ENCODE measurements at regions not wholly inside any gene's neighbourhood (a gene's known extent, or its start where the extent isn't known, plus 50 kb on each side); places are given as distances from the start of the nearest gene placed in this dataset.

DNA sequence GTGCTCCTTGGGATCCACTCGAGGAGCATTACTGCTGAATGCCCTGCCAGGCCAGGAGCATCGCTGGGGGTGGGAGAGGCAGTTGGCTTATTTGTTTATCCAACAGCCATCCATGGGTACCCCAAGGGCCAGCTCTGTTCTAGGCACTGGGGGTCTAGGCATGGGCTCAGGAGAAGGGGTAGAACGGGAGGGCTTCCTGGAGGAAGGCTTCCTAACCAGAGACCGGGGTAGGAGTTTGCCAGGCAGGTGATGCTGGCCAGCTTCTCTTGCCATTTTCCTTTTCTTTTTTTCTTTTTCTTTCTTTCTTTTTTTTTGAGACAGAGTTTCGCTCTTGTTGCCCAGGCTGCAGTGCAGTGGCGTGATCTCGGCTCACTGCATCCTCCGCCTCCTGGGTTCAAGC is 241.0 kb downstream of the SEC14L1 start:
- peak overlapping the region; percentile 50 for H3K4me3 Mint-ChIP-seq
- no peak overlapping the region for H3K27ac Mint-ChIP-seq (ENCODE audit: unreplicated experiment)
- no peak for DNase-seq (ENCODE audit: low read depth, low spot score)
- TF ChIP-seq, protein P1, sequence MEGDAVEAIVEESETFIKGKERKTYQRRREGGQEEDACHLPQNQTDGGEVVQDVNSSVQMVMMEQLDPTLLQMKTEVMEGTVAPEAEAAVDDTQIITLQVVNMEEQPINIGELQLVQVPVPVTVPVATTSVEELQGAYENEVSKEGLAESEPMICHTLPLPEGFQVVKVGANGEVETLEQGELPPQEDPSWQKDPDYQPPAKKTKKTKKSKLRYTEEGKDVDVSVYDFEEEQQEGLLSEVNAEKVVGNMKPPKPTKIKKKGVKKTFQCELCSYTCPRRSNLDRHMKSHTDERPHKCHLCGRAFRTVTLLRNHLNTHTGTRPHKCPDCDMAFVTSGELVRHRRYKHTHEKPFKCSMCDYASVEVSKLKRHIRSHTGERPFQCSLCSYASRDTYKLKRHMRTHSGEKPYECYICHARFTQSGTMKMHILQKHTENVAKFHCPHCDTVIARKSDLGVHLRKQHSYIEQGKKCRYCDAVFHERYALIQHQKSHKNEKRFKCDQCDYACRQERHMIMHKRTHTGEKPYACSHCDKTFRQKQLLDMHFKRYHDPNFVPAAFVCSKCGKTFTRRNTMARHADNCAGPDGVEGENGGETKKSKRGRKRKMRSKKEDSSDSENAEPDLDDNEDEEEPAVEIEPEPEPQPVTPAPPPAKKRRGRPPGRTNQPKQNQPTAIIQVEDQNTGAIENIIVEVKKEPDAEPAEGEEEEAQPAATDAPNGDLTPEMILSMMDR (conservative IDR thresholded peaks at IDR 0.05) = no peak
- H3K9me3 Mint-ChIP-seq = no peaks in the 10 kb centered on the region
- no peaks in the 10 kb centered on the region for H3K36me3 Mint-ChIP-seq (ENCODE audit: low read depth)
- H3K4me1 Mint-ChIP-seq = peaks cover 87% of the 10 kb centered on the region
- no peaks in the 10 kb centered on the region for H3K27me3 Mint-ChIP-seq (ENCODE audit: low read depth)

DNA sequence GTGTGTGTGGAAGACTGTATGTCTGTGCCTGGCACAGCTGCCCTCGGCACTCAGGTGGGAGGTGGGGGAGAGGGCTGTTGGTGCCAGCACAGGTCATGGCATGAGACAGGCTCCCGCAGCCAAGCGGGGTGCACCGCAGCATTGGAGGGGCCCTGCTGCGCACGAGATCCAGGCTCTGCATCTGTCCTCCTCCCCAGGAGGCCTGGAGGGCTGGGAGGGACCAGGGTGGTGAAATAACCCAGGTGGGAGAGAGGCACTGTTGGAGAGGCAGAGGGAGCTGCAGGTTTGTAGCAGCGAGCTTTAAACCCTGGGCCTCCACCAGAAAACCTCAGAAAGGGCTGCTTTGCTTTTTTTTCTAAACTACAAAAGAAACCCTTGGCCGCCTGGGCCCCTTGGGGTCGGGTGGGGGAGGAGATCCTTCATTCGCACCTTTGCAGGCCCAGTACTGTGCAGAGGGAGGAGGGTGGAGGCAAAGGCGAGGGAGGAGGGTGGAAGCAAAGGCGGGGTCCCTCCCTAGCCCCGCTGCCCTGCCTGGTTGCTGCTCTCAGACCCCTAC is 241.7 kb downstream of the SEC14L1 start:
- Mint-ChIP-seq H3K27ac (ENCODE audit: unreplicated experiment) (no peak overlapping the region), H3K4me1 (peaks cover 87% of the 10 kb centered on the region), H3K4me3 (peak overlapping the region; percentile 61), H3K27me3 (ENCODE audit: low read depth) (no peaks in the 10 kb centered on the region), H3K9me3 (no peaks in the 10 kb centered on the region), H3K36me3 (ENCODE audit: low read depth) (no peaks in the 10 kb centered on the region)
- no peak for DNase-seq (ENCODE audit: low read depth, low spot score)
- TF ChIP-seq, protein P1 (conservative IDR thresholded peaks at IDR 0.05) = no peak

DNA sequence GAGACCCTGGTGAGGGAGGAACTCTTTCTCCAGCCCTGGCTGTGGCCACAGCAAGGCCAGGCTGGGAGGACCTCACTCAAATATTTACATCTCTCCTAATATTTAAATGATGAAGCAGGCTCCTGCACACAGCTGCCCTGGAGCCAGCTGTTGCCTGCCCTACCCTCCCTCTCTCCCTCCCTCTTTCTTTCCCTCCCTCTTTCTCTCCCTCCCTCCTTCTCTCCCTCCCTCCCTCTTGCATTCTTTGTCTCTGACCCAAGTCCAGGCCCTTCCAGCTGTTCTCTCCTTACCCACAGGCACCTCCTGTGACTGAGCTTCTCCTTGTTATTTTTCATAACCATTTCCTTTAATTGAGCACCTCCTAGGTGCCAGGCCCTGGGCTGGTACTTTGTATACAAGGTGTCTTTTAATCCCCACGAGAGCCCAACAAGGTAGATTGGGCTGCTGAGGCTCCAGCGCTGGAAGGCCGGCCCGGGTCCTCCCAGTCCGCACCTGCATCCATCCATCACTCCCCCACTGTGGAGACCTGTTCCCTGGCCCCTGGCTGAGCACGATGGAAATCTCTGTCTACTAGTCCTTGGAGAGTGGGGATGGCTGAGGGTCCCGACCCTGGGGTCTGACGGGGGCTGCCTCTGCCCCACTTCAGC is 242.3 kb downstream of the SEC14L1 start:
- no peaks in the 10 kb centered on the region for H3K9me3 Mint-ChIP-seq
- H3K27ac Mint-ChIP-seq (ENCODE audit: unreplicated experiment) = no peak overlapping the region

DNA sequence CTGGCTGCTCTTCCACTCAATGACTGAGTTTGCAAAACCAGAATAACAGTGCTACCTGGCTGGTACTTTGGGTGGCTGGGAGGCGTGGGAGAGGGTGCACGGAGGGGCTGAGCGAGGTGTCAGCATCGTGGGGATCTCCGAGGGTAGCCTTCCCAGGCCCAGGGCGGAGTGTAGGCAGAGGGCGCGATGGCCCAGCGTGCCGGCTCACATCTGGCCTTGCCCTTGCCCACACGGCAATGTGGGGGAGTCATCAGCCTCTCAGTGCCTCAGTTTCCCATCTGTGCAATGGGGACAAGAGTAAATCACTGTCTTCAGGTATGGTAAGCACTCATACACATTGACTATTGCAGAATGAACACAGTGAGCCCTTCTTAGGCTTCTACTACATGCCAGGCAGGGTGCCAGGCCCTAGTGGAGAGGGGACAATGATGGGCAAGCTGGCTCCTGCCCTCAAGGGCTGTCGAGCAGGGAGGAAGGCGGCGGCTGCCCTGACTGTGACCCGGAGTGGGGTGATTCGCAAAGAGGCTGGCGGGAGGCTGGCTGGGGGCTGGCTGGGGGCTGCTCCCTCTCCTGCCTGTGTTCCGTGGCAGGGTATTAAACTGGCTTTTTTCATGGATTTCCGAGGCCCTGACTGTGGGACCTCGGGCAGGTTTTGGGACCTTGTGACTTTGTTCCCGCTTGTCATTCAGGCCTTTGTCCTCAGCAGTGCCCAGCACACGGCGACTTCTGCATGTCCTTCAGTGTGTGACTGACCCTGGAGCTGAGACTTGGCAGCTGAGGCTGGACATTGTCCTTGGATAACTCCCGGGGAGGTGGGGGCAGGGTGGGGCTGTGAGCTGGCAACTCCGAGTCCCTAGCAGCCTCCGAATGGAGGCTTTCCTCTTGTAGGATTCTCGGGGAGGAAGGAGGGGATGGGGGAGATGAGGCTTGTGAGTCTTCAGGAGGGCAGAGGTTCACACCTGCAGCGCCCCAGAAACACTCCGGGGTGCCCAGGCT is 243.1 kb downstream of the SEC14L1 start:
- Mint-ChIP-seq H3K4me3 (peak overlapping the region; percentile 54), H3K36me3 (ENCODE audit: low read depth) (no peaks in the 10 kb centered on the region), H3K27ac (ENCODE audit: unreplicated experiment) (peak overlapping the region; percentile 53), H3K4me1 (peaks cover 86% of the 10 kb centered on the region), H3K27me3 (ENCODE audit: low read depth) (no peaks in the 10 kb centered on the region), H3K9me3 (no peaks in the 10 kb centered on the region)
- TF ChIP-seq, protein P1 (conservative IDR thresholded peaks at IDR 0.05) = no peak
- no peak for DNase-seq (ENCODE audit: low read depth, low spot score)

More for the DNA sequence above, 242.3 kb downstream of the SEC14L1 start:
- no peaks in the 10 kb centered on the region for H3K27me3 Mint-ChIP-seq (ENCODE audit: low read depth)
- no peaks in the 10 kb centered on the region for H3K36me3 Mint-ChIP-seq (ENCODE audit: low read depth)
- DNase-seq (ENCODE audit: low read depth, low spot score) = no peak
- TF ChIP-seq, protein P1 (conservative IDR thresholded peaks at IDR 0.05) = no peak
- H3K4me3 Mint-ChIP-seq = peak overlapping the region; percentile 61
- peaks cover 83% of the 10 kb centered on the region for H3K4me1 Mint-ChIP-seq

DNA sequence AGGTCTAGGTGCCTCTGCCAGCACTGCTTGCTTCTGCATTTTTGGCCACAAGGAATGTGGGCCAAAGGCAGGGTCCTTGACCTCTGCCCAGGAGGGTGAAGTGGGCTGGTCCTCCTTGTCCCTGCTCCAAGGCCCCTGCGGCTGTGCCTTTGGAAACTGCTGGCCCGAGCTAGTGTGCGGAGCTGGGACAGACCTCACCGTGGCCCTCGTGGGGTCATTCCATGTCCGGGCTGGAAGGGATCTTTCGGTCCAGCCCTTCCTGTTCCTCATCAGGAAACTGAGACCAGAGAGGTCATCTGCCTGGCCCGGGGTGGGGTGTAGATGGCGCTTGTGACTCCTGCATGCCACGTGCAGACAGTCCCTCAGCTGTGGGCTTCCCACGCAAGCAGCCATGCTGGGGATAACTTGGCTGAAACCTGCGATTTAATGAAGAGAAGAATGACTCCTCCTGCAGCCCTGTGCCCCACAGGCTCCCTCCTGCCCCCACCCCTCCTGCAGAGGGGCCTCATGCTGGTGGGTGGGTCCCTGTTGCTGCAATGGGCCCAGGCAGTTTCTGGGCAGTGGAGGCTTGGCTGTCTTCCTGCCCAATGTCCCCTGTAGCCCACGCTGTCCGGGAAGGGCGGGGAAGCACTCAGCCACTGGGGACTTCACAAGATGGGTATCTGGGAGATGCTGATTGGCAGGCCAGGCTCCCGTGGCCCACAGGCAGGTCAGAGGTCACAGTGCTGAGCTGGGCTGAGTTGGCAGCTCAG is 245.2 kb downstream of the SEC14L1 start:
- no peaks in the 10 kb centered on the region for H3K36me3 Mint-ChIP-seq (ENCODE audit: low read depth)
- TF ChIP-seq, protein P1 (conservative IDR thresholded peaks at IDR 0.05) = no peak
- DNase-seq (ENCODE audit: low read depth, low spot score) = no peak
- no peaks in the 10 kb centered on the region for H3K27me3 Mint-ChIP-seq (ENCODE audit: low read depth)
- peaks cover 87% of the 10 kb centered on the region for H3K4me1 Mint-ChIP-seq
- H3K9me3 Mint-ChIP-seq = no peaks in the 10 kb centered on the region
- peak overlapping the region; percentile 6 for H3K27ac Mint-ChIP-seq (ENCODE audit: unreplicated experiment)
- H3K4me3 Mint-ChIP-seq = peak overlapping the region; percentile 34

Data from neural crest cell (in vitro differentiated cells).